GM20000 (cell line): ENCODE measurements at regions not wholly inside any gene's neighbourhood (a gene's known extent, or its start where the extent isn't known, plus 50 kb on each side); places are given as distances from the start of the nearest gene placed in this dataset.

ENCODE experiments used
- DNase-seq: peaks from one replicate; pipeline ENCODE4 v3.0.0; 2012; ENCODE audit warnings: low spot score
- CTCF ChIP-seq: IDR thresholded peaks from 2 replicates; pipeline ENCODE4 v1.5.1; 2012; ENCODE audit warnings: mild to moderate bottlenecking, control low read depth; ENCODE audit errors: extremely low read depth, missing control alignments

GRCh38 chr4:155569471-155569870 is 97.2 kb upstream of the GUCY1A1 start:
- TF ChIP-seq CTCF, result no peak
- DNase-seq, result no peak

GRCh38 chr4:155568641-155569220 is 97.9 kb upstream of the GUCY1A1 start:
- no peak for DNase-seq

GRCh38 chr4:155566354-155566753 is 100.3 kb upstream of the GUCY1A1 start:
- no peak for TF ChIP-seq CTCF
- no peak for DNase-seq

More at GRCh38 chr4:155568641-155569220, 97.9 kb upstream of the GUCY1A1 start:
- no peak for TF ChIP-seq CTCF

GRCh38 chr4:155565776-155566175 is 100.9 kb upstream of the GUCY1A1 start:
- no peak for DNase-seq
- no peak for TF ChIP-seq CTCF

- no peak for TF ChIP-seq CTCF
Measured at GRCh38 chr4:155565330-155565729, 101.3 kb upstream of the GUCY1A1 start.

GRCh38 chr4:155564880-155565279 is 101.8 kb upstream of the GUCY1A1 start:
- no peak for TF ChIP-seq CTCF
- no peak for DNase-seq

More at GRCh38 chr4:155565330-155565729, 101.3 kb upstream of the GUCY1A1 start:
- no peak for DNase-seq

GRCh38 chr4:155564086-155564485 is 102.6 kb upstream of the GUCY1A1 start:
- TF ChIP-seq CTCF, result no peak
- no peak for DNase-seq
